GM10266 (cell line): ENCODE measurements at regions not wholly inside any gene's neighbourhood (a gene's known extent, or its start where the extent isn't known, plus 50 kb on each side); places are given as distances from the start of the nearest gene placed in this dataset.
"Not testable (repeated sequence)": the region's sequence is repeated elsewhere in the genome, so short reads cannot be mapped to it uniquely, and the experiment has no call there.

ENCODE experiments used
- DNase-seq: peaks from one replicate; pipeline ENCODE4 v3.0.0; 2012; ENCODE audit errors: extremely low spot score
- TF ChIP-seq, protein P1 (sequence below): IDR thresholded peaks from 2 replicates; pipeline ENCODE4 v1.5.1; 2012; ENCODE audit warnings: mild to moderate bottlenecking, low read depth; ENCODE audit not compliant: control insufficient read depth, insufficient read depth; ENCODE audit errors: missing control alignments

- not testable (repeated sequence) for DNase-seq
Observed at GRCh38 chr20:26373066-26373465, 676.4 kb upstream of the ZNF337 start.

DNA sequence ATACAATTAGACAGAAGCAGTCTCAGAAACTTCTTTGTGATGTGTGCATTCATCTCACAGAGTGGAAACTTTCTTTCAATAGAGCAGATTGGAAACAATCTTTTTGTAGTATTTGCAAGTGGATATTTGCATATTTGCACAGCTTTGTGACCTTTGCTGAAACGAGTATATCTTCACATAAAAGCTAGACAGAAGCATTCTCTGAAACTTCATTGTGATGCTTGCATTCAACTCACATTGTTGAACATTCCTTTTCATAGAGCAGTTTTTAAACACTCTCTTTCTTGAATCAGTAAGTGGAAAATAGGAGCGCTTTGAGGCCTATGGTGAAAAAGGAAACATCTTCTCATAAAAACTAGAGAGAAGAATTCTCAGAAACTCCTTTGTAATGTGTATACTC lies 657.9 kb upstream of the ZNF337 start:
- DNase-seq, result no peak
- TF ChIP-seq, protein P1, sequence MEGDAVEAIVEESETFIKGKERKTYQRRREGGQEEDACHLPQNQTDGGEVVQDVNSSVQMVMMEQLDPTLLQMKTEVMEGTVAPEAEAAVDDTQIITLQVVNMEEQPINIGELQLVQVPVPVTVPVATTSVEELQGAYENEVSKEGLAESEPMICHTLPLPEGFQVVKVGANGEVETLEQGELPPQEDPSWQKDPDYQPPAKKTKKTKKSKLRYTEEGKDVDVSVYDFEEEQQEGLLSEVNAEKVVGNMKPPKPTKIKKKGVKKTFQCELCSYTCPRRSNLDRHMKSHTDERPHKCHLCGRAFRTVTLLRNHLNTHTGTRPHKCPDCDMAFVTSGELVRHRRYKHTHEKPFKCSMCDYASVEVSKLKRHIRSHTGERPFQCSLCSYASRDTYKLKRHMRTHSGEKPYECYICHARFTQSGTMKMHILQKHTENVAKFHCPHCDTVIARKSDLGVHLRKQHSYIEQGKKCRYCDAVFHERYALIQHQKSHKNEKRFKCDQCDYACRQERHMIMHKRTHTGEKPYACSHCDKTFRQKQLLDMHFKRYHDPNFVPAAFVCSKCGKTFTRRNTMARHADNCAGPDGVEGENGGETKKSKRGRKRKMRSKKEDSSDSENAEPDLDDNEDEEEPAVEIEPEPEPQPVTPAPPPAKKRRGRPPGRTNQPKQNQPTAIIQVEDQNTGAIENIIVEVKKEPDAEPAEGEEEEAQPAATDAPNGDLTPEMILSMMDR, result no peak

DNA sequence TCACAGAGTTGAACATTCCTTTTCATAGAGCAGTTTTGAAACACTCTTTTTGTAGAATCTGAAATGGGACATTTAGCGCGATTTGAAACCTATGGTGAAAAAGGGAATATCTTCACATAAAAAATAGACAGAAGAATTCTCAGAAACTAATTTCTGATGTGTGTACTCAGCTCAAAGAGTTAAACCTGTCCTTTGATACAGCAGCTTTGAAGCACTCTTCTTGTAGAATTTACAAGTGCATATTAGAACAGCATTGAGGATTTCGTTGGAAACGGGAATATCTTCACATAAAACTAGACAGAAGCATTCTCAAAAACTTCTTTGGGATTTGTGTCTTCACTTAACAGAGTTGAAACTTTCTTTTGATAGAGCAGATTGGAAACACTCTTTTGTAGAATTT lies 650.7 kb upstream of the ZNF337 start:
- TF ChIP-seq, protein P1, result no peak

DNA sequence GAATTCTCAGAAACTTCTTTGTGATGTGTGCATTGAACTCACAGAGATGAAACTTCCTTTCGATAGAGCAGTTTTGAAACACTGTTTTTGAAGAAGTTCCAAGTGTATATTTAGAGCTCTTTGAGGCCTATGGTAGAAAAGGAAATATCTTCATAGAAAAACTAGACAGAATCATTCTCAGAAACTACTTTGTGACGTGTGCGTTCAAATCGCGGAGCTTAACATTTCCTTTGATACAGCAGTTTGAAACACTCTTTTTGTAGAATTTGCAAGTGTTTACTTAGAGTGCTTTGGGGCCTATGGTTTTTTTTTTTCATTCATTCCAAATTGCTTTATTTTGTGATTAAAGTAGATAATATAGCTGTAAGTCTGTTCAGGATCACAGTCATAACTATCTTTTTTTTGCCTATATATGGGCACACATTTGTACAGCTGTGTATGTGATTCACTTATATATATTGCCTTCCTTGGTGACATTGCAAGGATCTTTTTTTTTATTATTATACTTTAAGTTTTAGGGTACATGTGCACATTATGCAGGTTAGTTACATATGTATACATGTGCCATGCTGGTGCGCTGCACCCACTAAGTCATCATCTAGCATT lies 643.9 kb upstream of the ZNF337 start:
- not testable (repeated sequence) for DNase-seq

More for the DNA sequence above, 650.7 kb upstream of the ZNF337 start:
- no peak for DNase-seq

DNA sequence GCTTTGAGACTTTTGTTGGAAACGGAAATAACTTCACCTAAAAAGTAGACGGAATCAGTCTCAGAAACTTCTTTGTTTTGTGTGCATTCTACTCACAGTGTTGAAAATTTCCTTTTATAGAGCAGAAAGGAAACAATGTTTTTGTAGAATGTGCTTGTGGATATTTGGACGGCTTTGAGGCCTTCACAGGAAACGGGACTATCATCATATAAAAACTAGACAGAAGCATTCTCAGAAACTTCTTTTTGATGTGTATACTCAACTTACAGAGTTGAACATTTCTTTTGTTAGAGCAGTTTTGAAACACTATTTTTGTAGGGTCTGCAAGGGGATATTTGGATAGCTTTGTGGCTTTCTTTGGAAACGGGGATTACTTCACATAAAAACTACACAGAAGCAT lies 627.5 kb upstream of the ZNF337 start:
- no peak for DNase-seq
- TF ChIP-seq, protein P1, result no peak

DNA sequence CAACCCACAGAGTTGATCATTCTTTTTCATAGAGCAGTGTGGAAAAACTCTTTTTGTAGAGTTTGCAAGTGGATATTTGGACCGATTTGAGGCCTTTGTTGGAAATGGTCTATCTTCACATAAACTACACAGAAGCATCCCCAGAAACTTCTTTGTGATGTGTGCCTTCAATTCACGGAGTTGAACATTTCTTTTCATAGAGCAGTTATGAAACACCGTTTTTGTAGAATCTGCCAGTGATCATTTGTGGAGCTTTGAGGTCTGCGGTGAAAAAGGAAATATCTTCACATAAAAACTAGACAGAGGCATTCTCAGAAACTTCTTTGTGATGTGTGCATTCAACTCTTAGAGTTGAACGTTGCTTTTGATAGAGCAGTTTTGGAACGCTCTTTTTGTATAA lies 618.4 kb upstream of the ZNF337 start:
- TF ChIP-seq, protein P1, result no peak
- DNase-seq, result no peak

DNA sequence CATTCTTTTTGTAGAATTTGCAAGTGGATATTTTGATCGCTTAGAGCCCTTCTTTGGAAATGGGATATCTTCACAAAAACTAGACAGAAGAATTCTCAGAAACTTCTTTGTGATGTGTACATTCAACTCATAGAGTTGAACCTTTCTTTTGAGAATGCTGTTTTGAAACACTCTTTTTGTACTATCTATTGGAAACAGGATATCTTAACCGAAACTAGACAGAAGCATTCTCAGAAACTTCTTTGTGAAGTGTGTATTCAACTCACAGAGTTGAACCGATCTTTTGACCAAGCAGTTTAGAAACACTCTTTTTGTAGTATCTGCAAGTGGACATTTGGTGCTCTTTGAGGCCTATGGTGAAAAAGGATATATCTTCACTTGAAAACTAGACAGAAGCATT lies 613.1 kb upstream of the ZNF337 start:
- DNase-seq, result not testable (repeated sequence)

GRCh38 chr20:26308961-26309360 lies 612.3 kb upstream of the ZNF337 start:
- DNase-seq, result no peak
- TF ChIP-seq, protein P1, result no peak

DNA sequence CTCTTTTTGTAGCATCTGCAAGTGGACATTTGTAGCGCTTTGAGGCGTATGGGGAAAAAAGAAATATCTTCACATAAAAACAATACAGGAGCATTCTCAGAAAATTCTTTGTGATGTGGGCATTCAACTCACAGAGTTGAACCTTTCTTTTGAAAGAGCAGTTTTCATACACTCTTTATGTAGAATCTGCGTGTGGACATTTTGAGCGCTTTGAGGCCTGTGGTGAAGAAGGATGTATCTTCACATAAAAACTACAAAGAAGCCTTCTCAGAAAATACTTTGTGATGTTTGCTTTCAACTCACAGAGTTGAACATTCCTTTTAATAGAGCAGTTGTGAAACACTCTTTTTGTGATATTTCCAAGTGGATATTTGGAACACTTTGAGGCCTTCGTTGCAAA lies 598.4 kb upstream of the ZNF337 start:
- TF ChIP-seq, protein P1, result no peak
- DNase-seq, result no peak

DNA sequence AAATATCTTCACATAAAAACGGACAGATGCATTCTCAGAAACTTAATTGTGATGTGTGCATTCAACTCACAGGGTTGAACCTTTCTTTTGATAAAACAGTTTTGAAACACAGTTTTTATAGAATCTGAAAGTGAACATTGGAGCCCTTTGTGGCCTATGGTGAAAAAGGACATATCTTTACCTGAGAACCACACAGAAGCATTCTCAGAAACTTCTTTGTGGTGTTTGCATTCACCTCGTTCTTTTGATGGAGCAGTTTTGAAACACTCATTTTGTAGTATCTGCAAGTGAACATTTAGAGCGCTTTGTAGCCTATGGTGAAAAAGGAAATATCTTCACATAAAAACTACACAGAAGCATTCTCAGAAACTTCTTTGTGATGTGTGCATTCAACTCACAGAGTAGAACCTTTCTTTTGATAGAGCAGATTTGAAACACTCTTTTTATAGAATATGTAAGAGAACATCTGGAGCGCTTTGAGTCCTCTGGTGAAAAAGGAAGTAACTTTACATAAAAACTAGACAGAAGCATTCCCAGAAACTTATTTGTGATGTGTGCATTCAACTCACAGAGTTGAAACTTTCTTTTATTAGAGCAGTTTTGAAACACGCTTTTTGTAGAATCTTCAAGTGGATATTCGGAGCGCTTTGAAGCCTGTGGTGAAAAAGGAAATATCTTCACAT lies 591.9 kb upstream of the ZNF337 start:
- not testable (repeated sequence) for DNase-seq
